Ishikawa (cell line): ENCODE measurements at regions not wholly inside any gene's neighbourhood (a gene's known extent, or its start where the extent isn't known, plus 50 kb on each side); places are given as distances from the start of the nearest gene placed in this dataset.

Experiments used
- CEBPB ChIP-seq: IDR thresholded peaks from 2 replicates; pipeline ENCODE4 v1.6.1; 2012
- CREB1 ChIP-seq: IDR thresholded peaks from 2 replicates; pipeline ENCODE4 v1.6.1; 2012; ENCODE audit warnings: low read depth
- EGR1 ChIP-seq: IDR thresholded peaks from 2 replicates; pipeline ENCODE4 v1.6.1; 2012
- EP300 ChIP-seq: IDR thresholded peaks from 2 replicates; pipeline ENCODE4 v1.6.1; 2012; ENCODE audit warnings: borderline replicate concordance
- FOXM1 ChIP-seq: IDR thresholded peaks from 2 replicates; pipeline ENCODE4 v1.6.1; 2012; ENCODE audit warnings: low read depth, borderline replicate concordance
- NFIC ChIP-seq: IDR thresholded peaks from 2 replicates; pipeline ENCODE4 v1.6.1; 2012
- TAF1 ChIP-seq: IDR thresholded peaks from 2 replicates; pipeline ENCODE4 v1.6.1; 2012; ENCODE audit warnings: low read depth, mild to moderate bottlenecking
- TCF12 ChIP-seq: IDR thresholded peaks from 2 replicates; pipeline ENCODE4 v1.6.1; 2012; ENCODE audit warnings: low read depth
- TEAD4 ChIP-seq: IDR thresholded peaks from 2 replicates; pipeline ENCODE4 v1.6.1; 2012
- YY1 ChIP-seq: IDR thresholded peaks from 2 replicates; pipeline ENCODE4 v1.6.1; 2012; ENCODE audit warnings: low read depth
- ZBTB7A ChIP-seq: IDR thresholded peaks from 2 replicates; pipeline ENCODE4 v1.6.1; 2012; ENCODE audit warnings: low read depth
- TF ChIP-seq, protein P1 (sequence below): IDR thresholded peaks from 2 replicates; pipeline ENCODE4 v1.6.1; 2012
- TF ChIP-seq, protein P2 (sequence below): IDR thresholded peaks from 2 replicates; pipeline ENCODE4 v1.6.1; 2012; ENCODE audit warnings: low read depth, mild to moderate bottlenecking
- TF ChIP-seq, protein P3 (sequence below): IDR thresholded peaks from 2 replicates; pipeline ENCODE4 v1.6.1; 2012

DNA sequence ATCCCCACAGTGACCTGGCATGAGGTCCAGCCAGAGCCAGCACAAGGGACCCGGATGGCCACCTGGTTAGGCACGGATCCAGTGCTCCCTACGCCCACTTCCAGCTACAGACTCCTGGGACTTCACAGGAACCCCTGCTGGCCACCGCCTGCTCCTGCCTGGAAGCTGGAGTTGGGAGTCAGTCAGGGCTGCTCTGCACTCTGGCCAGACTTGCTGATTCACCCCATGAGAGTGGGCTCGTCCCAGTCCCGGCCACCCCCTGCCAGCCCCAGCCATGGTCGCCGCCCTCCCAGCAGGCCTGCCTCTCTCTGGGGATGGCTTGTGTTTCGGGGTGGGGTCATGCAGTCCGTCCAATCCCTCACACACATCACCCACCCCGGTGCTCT is 125.8 kb downstream of the DLL1 start:
- TF ChIP-seq ZBTB7A (no peak), CREB1 (no peak), NFIC (no peak), TEAD4 (no peak), YY1 (no peak), EP300 (no peak), TAF1 (no peak), FOXM1 (no peak), CEBPB (no peak), TCF12 (no peak)
- TF ChIP-seq, protein P1, sequence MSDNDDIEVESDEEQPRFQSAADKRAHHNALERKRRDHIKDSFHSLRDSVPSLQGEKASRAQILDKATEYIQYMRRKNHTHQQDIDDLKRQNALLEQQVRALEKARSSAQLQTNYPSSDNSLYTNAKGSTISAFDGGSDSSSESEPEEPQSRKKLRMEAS = no peak
- TF ChIP-seq, protein P2, sequence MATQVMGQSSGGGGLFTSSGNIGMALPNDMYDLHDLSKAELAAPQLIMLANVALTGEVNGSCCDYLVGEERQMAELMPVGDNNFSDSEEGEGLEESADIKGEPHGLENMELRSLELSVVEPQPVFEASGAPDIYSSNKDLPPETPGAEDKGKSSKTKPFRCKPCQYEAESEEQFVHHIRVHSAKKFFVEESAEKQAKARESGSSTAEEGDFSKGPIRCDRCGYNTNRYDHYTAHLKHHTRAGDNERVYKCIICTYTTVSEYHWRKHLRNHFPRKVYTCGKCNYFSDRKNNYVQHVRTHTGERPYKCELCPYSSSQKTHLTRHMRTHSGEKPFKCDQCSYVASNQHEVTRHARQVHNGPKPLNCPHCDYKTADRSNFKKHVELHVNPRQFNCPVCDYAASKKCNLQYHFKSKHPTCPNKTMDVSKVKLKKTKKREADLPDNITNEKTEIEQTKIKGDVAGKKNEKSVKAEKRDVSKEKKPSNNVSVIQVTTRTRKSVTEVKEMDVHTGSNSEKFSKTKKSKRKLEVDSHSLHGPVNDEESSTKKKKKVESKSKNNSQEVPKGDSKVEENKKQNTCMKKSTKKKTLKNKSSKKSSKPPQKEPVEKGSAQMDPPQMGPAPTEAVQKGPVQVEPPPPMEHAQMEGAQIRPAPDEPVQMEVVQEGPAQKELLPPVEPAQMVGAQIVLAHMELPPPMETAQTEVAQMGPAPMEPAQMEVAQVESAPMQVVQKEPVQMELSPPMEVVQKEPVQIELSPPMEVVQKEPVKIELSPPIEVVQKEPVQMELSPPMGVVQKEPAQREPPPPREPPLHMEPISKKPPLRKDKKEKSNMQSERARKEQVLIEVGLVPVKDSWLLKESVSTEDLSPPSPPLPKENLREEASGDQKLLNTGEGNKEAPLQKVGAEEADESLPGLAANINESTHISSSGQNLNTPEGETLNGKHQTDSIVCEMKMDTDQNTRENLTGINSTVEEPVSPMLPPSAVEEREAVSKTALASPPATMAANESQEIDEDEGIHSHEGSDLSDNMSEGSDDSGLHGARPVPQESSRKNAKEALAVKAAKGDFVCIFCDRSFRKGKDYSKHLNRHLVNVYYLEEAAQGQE = no peak
- TF ChIP-seq, protein P3, sequence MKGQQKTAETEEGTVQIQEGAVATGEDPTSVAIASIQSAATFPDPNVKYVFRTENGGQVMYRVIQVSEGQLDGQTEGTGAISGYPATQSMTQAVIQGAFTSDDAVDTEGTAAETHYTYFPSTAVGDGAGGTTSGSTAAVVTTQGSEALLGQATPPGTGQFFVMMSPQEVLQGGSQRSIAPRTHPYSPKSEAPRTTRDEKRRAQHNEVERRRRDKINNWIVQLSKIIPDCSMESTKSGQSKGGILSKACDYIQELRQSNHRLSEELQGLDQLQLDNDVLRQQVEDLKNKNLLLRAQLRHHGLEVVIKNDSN = no peak

DNA sequence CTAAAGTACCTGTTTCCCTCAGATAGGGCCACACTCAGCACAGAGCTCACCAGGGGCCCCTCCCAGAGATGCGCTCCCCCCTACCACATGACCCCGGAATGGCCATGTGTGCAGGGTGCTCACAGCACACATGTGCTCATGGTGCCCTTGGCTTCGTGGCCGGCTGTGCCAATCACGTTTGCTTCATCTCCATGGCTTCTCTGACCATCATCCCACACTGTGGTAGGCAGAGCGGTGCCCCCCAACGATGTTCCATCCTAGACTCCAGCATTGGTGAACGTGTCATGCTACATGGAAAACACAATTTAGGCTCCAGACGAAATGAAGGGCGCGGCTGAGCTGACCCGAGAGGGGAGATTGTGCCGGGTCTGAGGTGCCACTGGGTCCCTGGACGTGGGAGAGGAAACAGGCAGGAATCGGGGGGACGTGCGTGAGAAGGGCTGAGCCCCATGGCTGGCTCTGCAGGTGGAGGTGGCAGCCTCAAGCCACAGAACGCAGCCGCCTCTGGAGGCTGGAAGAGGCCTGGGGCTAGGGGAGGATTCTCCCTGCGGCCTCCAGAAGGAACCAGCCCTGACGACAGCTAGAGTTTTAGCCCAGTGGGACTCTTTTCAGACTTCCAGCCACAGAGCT is 126.5 kb downstream of the DLL1 start:
- TF ChIP-seq CREB1 = no peak
- TF ChIP-seq FOXM1 = no peak
- no peak for TF ChIP-seq TCF12
- no peak for TF ChIP-seq TAF1
- TF ChIP-seq, protein P2 = no peak
- TF ChIP-seq, protein P1 = no peak
- TF ChIP-seq YY1 = no peak
- TF ChIP-seq EP300 = no peak

DNA sequence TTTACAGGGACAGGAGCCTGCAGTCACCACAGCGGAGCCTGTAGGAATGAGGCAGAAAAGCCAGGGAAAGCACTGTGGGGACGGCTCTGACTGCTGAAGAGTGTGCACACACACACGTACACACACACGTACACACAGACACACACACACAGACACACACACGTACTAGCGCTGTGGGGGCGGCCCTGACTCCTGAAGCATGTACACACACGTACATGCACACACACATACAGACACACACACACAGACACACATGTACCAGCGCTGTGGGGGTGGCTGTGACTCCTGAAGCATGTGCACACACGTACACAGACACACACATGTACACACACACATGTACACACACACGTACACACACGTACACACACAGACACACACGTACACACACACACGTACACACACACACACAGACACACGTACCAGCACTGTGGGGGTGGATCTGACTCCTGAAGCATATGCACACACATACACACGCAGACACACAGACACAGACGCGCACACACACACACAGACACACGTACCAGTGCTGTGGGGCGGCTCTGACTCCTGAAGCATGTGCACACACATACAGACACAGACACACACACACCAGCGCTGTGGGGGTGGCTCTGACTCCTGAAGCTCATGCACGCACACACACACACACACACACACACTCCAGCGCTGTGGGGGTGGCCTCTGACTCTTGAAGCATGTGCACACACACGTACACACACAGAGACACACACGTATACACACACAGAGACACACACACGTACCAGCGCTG is 127.3 kb downstream of the DLL1 start:
- TF ChIP-seq CREB1 (no peak), ZBTB7A (no peak), FOXM1 (no peak), NFIC (no peak), TEAD4 (no peak), TAF1 (no peak), EGR1 (no peak)
- TF ChIP-seq, protein P2 = no peak
- TF ChIP-seq, protein P1 = no peak
- TF ChIP-seq, protein P3 = no peak

DNA sequence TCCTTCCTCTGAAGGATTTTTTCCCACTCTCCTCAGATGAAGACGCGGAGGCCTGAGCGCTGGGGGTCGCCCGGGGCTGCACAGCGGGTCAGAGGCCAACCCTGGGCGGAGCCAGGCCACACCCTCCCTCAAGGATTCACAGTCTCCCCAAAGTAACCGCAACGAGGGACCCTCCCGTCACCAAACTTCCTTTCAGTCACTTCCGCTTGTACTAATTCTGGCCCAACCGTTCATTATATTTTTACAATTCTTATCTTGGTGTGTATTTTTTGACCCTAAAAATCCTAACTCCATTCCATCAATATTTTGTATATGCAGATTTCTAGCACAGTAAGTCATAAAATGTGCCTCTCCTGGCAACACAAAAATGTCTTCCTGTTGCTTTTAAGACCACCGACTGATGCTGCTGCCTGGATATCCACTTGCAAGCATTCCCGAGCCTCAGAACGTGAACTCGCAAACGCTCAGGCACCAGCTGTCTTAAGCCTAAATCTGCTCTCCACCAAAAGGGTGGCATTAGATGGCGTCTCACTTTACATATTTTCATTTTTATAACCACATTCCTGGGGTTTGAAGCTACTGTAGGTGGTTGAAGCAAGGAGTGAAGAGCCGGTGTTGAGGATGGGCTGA is 128.0 kb downstream of the DLL1 start:
- TF ChIP-seq TCF12 = no peak
- TF ChIP-seq, protein P2 = no peak
- no peak for TF ChIP-seq NFIC
